AG20443 (cell line): ENCODE measurements at regions not wholly inside any gene's neighbourhood (a gene's known extent, or its start where the extent isn't known, plus 50 kb on each side); places are given as distances from the start of the nearest gene placed in this dataset.
"Not testable (repeated sequence)": the region's sequence is repeated elsewhere in the genome, so short reads cannot be mapped to it uniquely, and the experiment has no call there.

Source experiments
- DNase-seq: peaks from one replicate; pipeline ENCODE4 v3.0.0; 2012; ENCODE audit warnings: low spot score, mixed read lengths

- DNase-seq, result no peak
Observed at GRCh38 chr2:155020246-155020645, 321.8 kb downstream of the KCNJ3 start.

- DNase-seq, result no peak
Observed at GRCh38 chr2:155010925-155011324, 312.4 kb downstream of the KCNJ3 start.

- no peak for DNase-seq
Observed at GRCh38 chr2:154995361-154995760, 296.9 kb downstream of the KCNJ3 start.

- DNase-seq, result no peak
Observed at GRCh38 chr2:154992826-154993225, 294.3 kb downstream of the KCNJ3 start.

GRCh38 chr2:154978710-154979109 lies 280.2 kb downstream of the KCNJ3 start:
- DNase-seq, result no peak

- DNase-seq, result no peak
Observed at GRCh38 chr2:154978244-154978643, 279.7 kb downstream of the KCNJ3 start.

GRCh38 chr2:154974041-154974440 lies 275.5 kb downstream of the KCNJ3 start:
- no peak for DNase-seq

GRCh38 chr2:154963511-154963910 lies 265.0 kb downstream of the KCNJ3 start:
- no peak for DNase-seq

GRCh38 chr2:154961676-154962075 lies 263.2 kb downstream of the KCNJ3 start:
- no peak for DNase-seq

GRCh38 chr2:154960802-154961583 lies 262.5 kb downstream of the KCNJ3 start:
- no peak for DNase-seq

- no peak for DNase-seq
Observed at GRCh38 chr2:154952346-154952980, 254.0 kb downstream of the KCNJ3 start.

GRCh38 chr2:154947416-154947815 lies 248.9 kb downstream of the KCNJ3 start:
- DNase-seq, result not testable (repeated sequence)

GRCh38 chr2:154945984-154946383 lies 247.5 kb downstream of the KCNJ3 start:
- no peak for DNase-seq

GRCh38 chr2:154941379-154941778 lies 242.9 kb downstream of the KCNJ3 start:
- DNase-seq, result no peak

GRCh38 chr2:154934213-154934612 lies 235.7 kb downstream of the KCNJ3 start:
- DNase-seq, result no peak

- no peak for DNase-seq
Observed at GRCh38 chr2:154924531-154924930, 226.0 kb downstream of the KCNJ3 start.

- DNase-seq, result no peak
Observed at GRCh38 chr2:154914561-154914960, 216.1 kb downstream of the KCNJ3 start.

- DNase-seq, result no peak
Observed at GRCh38 chr2:154912215-154912614, 213.7 kb downstream of the KCNJ3 start.

GRCh38 chr2:154911729-154912128 lies 213.2 kb downstream of the KCNJ3 start:
- DNase-seq, result no peak

GRCh38 chr2:154910701-154911100 lies 212.2 kb downstream of the KCNJ3 start:
- DNase-seq, result no peak

GRCh38 chr2:154908327-154908726 lies 209.8 kb downstream of the KCNJ3 start:
- DNase-seq, result no peak
